ENCODE measurements at regions not wholly inside any gene's neighbourhood (a gene's known extent, or its start where the extent isn't known, plus 50 kb on each side); places are given as distances from the start of the nearest gene placed in this dataset.
"Not testable (repeated sequence)": the region's sequence is repeated elsewhere in the genome, so short reads cannot be mapped to it uniquely, and the experiment has no call there.

DNA sequence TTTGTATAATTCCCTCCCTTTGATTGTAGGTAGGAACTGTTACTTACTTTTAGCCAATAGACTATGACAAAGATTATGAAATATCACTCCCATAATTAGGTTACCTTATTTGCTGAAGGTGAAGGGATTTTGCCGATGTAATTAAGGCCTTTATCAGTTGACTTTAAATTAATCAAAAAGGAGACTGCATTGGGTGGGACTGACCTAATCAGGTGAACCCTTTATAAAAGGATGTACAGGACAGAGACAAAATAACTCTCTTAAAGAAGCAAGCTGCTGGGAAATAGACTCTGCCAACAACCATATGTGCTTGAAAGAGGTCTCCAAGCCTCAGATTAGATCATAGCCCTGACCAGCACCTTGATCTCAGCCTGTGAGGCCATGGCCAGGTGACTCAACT lies 167.6 kb downstream of the SOX3 start:
- no peak for DNase-seq

DNA sequence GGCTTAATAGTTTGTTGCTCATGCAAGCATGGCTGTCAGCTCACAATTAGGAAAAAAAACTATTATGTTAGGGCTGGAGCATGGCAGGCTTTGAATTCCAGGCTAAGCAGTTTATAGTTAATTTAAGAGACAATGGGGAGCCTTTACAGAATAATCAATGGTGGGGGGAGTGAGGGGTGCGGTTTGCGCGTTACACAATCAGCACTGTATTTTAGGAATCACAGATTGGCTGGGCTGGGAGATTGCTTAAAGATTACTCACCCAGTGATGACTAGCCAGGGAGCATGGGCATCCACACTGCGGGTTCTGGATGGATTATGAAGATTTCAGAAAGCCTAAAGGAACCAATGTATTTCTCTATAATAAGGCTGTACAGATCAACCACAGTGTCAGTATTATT lies 186.6 kb downstream of the SOX3 start:
- no peak for DNase-seq

DNA sequence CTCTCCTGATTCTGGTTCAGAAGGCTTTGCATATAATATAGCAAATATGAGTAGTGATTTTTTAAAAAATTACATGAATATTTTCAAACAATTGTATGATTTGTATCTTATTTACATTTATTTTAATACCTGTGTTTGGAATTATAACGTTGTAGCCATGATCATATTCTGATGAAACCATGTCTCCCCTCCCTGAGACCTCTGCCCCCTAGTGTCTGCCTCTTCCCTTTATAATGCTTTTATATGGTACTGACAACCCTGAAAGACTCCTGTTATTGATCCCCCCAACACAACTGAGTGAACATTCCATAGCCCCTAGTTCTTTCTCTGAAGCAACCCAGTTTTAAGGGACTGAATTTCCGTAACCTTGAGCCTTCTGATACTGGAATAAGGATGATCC lies 187.4 kb downstream of the SOX3 start:
- DNase-seq, result no peak

DNA sequence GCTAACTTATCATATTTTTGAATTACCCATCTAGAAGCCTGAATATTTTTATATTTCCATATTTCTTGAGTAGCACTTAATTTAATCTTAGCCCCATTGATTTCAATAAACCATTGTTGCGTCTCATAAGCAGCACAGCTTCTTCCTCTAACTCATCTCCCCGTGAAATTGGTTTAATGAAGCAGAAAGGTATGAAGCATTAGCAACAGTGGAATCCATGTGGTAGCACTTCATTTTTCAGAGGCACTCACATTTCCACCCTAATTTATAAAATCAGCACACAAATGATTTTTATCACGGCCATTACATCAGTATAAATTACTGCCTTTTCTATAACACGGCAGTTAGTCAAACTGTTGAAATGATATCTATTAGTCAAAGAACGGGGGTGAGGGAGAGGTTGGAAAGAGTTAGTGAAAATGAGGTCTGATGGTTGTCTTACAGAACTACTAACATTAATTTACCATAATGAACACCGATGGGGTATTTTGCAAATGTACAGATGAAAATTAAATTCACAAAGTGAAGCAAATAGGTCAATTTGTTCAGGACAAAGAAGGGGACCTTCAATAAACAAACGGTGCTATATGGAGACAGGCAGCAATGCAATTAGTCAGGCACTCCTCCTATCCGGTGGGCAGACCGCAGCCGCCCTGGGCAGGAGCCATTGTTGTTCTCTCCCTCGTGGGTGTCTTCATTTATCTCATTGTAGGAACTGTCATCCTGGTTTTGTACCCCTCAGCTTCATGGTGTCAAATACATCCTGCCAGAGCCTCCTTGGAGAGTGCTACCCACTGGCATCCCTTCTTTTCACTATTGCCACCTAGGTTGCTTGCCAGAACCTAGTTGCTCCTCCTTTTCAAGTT lies 205.7 kb downstream of the SOX3 start:
- DNase-seq, result no peak

DNA sequence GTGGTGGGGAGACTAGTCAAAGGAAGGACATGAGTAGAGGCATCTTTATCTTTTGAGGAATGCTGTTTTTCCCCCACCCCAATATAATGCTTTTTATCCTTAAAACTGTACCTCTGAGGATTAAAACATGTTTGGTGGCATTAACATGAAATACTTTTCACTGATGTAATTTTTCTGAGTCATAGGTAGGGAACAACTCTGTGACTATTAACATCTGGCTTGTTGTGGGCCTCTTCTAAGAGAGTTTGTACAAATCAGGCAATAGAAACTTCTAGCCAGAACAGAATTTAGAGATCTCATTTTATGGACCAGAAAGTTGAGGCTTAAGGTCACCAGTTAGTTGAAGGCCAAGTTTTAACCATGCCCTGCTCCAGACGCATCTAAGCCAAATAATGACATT lies 207.6 kb downstream of the SOX3 start:
- DNase-seq, result no peak

DNA sequence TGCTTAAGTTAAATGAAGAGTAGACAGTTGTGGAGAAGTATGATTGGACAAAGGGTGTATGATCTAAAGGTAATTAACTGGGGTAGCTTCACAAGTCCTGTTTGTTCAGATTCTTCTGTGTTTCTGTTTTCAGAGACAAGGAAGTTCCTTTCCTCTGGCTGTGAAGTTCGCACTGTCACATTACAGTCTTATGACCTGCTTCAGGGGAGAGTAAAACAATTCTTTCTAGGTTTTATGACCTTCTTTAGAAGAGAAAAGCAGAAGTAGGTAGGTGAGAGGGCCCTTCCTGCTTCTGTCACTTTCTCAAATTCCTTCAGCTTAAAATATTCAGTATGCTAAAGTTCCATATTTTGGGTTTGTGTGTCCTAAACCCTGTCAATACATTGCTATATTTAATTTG lies 211.9 kb downstream of the SOX3 start:
- no peak for DNase-seq

DNA sequence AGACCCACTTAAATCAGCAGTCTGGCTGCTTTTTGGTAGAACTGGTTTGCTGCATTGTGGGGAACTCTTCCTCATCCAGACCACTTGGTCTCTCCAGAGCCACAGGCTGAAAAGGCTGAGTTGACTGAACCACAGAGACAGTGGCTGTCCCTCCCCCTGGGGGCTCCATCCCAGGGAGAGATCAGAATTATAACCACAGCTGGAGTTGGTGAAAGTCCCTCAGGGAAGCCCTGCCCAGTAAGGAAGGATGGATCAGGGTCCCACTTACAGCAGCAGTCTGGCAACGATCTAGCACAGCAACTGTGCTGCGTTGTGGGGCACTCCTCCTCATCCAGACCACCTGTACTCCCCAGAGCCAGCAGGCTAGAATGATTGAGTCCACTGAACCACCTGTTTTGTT lies 212.7 kb downstream of the SOX3 start:
- no peak for DNase-seq

DNA sequence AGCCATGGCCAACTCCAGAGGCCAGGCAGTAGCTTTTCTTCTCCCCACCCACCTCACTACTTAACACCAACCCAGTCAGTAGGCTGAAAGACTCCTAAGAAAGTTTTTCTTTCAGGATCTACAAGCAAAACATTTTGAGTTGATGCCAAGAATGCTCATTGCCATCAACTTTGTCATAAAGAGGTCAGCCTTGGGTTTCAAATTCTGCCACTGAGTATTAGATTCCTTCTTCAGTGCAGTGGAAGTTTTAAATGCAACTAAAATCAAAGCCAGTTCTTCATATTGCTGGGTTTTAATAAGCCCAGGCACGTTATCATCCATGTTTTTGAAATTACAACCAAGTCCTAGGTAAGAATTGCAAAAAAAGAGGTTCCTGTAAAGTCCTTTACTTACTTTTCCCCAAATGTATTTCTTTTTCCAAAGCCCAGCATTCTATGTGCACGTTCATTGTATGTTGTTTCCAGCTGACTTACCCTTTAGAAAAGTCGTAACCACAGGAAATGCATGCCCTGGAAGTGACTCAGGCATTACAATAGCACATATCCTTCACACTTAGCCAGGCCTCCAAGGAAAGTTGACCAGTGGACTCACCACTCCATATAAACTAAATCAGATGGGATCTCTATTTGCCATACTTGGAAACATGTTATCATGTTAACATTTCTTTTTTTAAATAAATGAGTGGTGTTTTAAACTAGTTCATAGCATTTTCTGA lies 229.9 kb downstream of the SOX3 start:
- DNase-seq, result no peak

DNA sequence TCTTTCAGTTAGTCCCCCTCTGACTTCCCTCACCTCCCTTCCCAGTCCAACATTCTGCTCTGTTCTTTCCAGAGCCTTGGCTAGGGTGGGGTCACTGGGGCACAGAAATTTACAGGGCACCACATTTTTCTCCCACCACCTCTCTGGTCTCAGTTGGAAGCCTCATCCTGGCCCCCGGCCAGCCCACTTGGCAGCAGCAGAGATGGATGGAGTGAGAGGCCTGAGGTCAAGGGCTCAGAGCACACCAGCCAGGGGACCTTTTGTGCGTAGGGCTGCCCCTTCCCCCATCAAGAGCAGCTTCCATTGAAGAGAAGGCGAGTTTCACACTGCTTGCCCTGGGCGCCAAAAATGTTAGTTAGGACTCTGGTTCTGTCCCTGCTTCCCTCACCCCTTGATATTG lies 230.9 kb downstream of the SOX3 start:
- no peak for DNase-seq

DNA sequence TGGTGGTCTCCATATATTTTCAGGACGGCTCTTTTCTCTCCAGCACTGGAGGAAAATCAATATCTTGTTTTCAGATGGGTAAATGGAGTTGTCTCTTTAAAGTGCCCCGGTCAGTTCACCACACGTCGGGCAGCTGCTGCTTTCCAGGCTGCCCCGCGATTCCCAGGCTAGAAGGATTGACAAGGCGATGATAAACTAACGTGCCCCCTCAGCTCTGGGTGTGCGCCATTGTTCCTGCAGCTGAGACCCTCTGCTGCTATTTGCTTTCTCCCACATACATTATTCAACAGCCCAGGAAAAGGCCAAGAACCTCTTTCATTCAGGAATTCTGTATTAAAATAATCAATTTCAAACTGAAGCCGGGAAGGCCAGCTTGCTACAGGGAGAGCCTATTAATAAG lies 254.5 kb downstream of the SOX3 start:
- no peak for DNase-seq

DNA sequence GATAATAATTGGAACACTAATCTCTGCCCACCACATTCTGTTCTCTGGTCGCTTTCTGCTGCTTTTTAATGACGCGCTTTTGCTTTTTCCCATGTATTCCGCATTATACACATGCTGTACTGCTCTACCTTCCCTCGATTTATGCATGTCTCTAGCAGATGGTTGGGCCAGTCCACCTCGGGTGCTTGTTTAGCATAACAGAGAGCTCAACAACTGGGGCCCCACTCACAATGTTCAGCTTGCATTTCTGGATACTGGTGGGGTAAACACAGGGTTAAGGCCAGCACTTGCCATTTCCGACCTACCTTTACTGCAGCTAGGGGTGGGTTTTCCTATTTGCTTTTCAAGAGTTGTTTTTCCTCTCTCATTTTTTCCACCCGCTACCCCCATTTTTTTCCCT lies 255.8 kb downstream of the SOX3 start:
- no peak for DNase-seq

DNA sequence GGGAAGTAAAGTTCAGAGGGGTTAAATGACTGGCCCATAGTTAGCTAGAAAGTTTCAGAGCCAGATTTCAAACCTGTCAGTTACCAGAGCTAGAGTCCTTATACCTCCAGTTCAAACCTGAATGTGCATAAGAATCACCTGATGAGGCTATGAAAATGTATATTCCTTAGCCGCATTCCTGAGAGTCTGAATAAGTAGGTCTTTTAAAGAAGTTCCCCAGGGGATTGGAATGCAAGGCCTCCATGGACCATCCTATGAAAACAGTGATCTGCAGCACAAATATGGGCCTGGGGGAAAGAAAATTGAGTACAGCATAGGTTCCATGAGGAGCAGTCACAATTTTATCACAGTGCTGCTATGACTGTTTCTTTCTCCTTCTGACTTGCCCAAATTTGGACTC lies 263.9 kb upstream of the CXorf66 start:
- no peak for DNase-seq

DNA sequence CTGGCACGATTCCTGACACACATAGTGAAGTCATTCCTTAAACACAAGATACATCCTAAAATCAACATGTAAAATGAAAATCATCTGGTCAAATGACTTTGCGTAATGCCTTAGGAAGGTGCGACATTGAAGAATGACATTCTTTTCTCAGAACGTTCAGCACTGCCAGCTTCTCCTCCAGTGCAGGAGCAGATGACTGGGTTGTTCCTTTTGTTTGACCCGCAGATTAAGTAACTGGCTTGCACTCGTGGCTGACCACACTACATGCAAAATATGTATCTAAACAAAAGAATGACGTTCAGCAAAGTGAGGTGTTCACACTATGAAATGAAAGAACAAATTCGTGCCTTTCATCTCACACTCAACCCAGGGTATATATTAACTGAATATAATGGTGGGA lies 260.7 kb upstream of the CXorf66 start:
- DNase-seq, result not testable (repeated sequence)

DNA sequence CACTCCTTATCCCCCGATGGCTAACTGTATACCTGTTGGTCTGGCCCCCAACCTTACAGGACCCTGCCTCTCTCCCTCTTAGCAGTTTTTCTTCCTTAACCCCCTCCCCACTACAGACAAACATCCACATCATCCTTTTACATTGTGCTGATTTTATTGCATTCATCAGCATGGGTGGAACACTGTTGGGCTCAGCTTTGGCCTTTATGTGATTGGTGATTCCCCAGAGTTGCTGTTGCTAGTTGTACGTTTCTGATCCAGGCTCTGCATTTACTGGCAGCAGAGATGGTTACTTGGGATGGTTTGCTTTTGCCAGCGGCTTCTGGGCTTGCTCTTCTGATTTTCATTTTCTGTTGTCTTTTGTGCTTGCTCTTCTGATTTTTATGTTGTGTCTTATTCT lies 250.6 kb upstream of the CXorf66 start:
- DNase-seq, result not testable (repeated sequence)

DNA sequence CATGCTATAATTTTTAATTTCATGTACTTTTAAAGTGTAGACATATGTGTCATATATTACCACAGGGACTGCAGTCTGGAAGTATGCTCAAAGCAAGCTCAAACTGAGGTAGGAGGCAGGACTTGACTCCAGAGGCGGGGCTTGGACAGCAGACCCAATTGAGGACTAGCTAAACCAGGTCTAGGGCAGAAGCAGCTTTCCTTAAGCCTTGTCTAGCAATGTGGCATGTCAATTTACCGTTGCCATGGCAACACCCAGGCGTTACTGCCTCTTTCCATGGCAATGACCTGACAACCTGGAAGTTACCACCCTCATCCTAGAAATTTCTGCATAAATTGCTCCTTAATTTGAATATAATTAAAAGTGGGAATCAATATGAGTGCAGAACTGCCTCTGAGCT lies 249.2 kb upstream of the CXorf66 start:
- not testable (repeated sequence) for DNase-seq

DNA sequence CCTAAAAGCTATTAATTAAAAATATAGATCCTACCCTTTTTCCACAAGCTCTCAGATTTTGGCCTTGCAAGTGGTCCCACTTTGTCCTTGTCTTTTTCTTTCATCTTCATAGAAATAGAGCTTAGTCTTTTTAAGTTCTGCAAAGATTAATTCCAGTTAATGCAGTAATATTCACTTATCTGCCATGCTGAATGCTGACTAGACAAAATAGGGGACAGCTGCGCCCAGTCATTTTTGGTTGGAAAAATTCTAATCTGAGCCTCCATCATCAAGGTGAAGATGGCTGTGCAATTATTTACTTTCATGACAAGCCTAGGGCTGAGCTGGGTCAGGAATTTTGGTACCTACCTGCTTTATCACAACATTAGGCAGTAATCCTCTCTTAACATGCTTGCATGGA lies 241.3 kb upstream of the CXorf66 start:
- no peak for DNase-seq

DNA sequence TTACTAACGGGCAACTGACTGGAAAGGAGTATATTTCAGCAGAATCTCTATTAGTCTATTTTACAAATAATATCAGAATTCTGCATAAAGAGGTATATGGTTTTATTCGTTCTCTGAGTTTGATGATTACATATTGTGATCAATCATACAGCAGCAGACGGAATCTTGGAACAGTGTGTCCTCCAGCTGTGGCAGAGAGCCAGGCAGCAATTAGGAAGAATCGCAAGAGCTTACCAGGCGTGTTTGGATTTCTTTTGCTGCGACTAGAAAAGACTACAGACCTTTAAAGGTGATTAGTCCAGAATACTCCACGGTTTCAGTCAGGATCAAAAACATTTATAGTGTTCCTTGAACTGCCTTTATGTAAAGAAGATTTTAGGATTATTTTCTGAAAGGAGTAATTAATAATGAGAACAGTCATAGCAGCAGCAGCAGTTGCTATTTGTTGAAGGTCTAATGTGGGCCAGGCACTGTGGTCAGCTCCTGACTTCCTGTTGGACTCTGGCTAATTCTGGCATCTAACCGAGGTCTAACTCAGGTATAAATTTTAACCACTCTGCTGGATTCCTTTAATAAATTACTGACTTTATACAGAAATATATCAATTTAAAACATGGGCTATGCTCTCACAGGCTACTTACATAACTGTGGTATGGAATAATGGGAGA lies 225.3 kb upstream of the CXorf66 start:
- DNase-seq, result no peak

DNA sequence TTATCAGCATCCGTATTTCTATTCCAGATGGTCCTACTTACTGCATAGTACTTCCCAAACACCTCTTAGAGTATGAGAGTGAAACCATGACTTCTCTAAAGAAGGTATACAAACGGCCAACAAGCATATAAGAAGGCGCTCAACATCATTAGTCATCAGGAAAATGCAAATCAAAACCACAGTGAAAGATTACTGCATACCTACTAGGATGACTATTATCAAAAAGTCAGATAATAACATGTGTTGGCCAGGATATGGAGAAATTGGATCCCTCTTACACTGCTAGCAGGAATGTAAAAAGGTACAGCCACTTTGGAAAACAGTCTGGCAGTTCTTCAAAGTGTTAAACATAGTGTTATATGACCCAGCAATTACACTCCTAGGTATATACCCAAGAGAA lies 215.3 kb upstream of the CXorf66 start:
- DNase-seq, result no peak

DNA sequence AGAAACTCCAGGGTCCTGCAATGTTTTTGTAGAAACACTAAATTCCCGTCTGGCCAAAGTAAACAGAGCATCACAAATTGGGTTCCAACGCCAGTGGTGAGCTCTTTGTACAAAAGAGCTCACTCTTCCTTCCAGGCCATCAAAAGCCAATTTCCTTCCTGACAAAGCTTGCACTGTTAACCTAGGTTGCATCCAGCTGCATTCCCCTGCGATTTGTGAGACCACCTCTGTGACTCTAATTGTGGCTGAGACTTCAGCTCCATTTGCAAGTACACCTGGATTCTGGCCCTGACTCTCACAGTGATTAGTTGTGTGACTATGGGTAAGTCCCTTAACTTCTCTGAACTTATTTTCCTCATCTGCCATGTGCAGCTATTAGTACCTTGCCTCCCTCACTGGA lies 212.5 kb upstream of the CXorf66 start:
- no peak for DNase-seq

DNA sequence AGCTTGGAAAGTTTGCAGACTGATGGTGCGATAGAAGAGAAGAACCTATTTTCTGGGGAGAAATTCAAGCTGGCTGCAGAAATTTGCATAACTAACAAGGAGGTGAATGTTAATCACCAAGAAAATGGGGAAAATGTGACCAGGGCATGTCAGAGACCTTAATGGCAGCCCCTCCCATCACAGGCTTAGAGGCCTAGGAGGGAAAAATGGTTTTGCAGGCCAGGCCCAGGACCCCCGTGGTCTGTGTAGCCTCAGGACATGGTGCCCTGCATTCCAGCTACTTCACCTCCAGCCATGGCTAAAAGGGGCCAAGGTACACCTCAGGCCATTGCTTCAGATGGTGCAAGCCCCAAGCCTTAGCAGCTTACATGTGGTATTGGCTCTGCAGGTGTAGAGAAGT lies 207.1 kb upstream of the CXorf66 start:
- no peak for DNase-seq

DNA sequence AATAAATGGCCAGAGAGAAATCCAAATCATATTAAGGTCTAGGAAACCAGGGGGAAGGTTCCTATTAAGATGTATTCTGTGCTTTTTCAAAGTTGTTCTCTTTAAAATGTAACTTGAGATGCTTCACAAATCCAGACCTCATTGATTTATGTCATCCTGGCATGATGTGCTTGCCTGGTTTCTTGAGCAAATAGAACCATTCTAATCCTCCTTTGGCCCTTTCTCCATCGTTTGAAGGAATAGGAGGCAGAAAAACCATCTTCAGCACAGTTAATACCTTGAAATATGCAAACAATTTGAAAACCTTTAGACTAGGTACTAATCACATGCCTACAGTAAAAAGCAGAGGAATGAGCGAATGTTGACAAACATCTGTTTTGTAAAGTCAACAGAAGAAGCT lies 202.2 kb upstream of the CXorf66 start:
- no peak for DNase-seq

DNA sequence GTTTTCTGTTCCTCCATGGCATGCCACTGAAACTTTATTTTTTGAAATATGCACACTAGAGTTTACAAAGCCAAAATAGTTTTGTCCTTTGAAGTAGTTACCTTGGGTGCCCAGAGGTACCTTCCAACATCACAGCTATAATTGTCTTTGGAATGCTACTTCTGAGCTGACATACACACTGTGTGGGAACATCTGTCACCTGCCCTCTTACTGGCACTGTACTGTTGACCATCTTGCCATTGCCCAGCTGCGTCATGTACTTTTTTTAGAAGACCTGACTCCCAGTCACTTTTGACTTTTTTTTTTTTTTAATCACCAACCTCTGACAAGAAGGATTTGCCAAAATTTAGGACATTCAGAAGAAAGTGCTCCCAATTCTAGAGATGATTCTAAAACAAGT lies 200.5 kb upstream of the CXorf66 start:
- DNase-seq, result no peak

DNA sequence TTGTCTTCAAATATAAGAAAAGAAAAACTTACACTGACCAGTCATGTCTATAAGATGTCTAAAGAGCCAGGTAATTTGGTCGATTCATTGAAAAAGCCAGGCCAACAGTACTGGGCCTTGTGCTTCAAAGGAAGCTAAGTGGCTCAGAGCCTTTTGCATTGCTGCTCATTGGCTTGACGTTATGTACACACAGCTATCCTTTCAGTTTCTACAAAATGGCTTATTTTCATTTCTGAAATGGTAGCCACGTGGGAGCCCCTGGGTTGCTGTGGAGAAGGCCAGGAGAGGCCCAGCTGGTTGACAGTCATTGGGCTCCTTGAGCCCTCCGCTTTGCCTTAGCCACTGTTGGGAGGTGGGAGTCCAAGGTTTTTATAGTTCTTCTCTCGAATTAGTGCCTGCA lies 199.1 kb upstream of the CXorf66 start:
- no peak for DNase-seq
